Type B pancreatic cell (in vitro differentiated cells): ENCODE measurements at regions not wholly inside any gene's neighbourhood (a gene's known extent, or its start where the extent isn't known, plus 50 kb on each side); places are given as distances from the start of the nearest gene placed in this dataset.

Experiments
- DNase-seq: peaks from one replicate; pipeline ENCODE4 v3.0.0; 2021; ENCODE audit warnings: mixed read lengths; ENCODE audit not compliant: unreplicated experiment; ENCODE audit errors: extremely low spot score
- H3K27ac Mint-ChIP-seq: 2 replicates; pipeline ENCODE4 v1.8.0; 2021; ENCODE audit warnings: mild to moderate bottlenecking, mixed read lengths
- H3K27me3 Mint-ChIP-seq: 2 replicates; pipeline ENCODE4 v1.8.0; 2021; ENCODE audit warnings: mixed read lengths
- H3K36me3 Mint-ChIP-seq: 2 replicates; pipeline ENCODE4 v1.8.0; 2021; ENCODE audit warnings: mixed read lengths
- H3K4me1 Mint-ChIP-seq: one replicate; pipeline ENCODE4 v1.8.0; 2021; ENCODE audit warnings: mixed read lengths; ENCODE audit not compliant: unreplicated experiment
- H3K4me3 Mint-ChIP-seq: 2 replicates; pipeline ENCODE4 v1.8.0; 2021; ENCODE audit warnings: mild to moderate bottlenecking, mixed read lengths
- H3K9me3 Mint-ChIP-seq: 2 replicates; pipeline ENCODE4 v1.8.0; 2021; ENCODE audit warnings: mixed read lengths
- TF ChIP-seq, protein P1 (sequence below): fragments of 200-600 bp; sonication (generic); conservative IDR thresholded peaks from 2 replicates; pipeline ENCODE4 v1.5.0; 2021; ENCODE audit warnings: antibody characterized with exemption, mild to moderate bottlenecking

DNA sequence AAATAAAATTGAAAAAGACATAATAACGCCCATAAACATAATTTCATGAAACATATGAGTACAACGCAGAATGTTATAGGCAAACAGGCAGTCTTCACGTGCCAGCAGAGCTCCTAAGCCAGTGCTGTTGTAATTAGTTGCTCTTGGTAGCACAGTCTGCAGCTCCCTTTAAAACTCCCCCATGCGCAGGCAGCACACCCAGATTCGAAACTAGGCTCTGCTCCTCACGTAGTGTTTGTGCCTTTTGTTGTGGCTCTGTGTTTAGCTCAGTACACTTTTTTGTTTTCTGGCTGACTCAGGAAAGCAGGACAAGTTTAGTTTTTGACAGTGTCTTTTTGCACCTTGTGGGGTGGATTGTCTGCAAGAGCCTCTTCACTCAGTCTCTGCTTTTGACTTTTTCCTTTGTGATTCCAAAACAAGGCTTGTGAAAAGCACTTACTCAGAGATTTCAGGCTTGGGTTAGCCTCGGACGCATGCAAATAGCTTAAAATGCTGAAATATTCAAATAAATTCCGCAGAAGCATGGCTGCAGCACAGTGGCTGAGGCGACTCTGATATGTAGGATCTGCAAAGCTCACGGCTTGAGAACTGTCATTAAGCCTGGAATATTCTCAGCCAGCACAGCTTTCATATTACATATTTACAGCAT lies 113.6 kb downstream of the IRX1 start:
- Mint-ChIP-seq H3K27me3 (peaks cover 47% of the 10 kb centered on the region), H3K4me3 (no peak overlapping the region), H3K9me3 (no peaks in the 10 kb centered on the region), H3K36me3 (no peaks in the 10 kb centered on the region), H3K27ac (no peak overlapping the region), H3K4me1 (no peaks in the 10 kb centered on the region)
- no peak for DNase-seq
- TF ChIP-seq, protein P1, sequence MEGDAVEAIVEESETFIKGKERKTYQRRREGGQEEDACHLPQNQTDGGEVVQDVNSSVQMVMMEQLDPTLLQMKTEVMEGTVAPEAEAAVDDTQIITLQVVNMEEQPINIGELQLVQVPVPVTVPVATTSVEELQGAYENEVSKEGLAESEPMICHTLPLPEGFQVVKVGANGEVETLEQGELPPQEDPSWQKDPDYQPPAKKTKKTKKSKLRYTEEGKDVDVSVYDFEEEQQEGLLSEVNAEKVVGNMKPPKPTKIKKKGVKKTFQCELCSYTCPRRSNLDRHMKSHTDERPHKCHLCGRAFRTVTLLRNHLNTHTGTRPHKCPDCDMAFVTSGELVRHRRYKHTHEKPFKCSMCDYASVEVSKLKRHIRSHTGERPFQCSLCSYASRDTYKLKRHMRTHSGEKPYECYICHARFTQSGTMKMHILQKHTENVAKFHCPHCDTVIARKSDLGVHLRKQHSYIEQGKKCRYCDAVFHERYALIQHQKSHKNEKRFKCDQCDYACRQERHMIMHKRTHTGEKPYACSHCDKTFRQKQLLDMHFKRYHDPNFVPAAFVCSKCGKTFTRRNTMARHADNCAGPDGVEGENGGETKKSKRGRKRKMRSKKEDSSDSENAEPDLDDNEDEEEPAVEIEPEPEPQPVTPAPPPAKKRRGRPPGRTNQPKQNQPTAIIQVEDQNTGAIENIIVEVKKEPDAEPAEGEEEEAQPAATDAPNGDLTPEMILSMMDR: no peak

DNA sequence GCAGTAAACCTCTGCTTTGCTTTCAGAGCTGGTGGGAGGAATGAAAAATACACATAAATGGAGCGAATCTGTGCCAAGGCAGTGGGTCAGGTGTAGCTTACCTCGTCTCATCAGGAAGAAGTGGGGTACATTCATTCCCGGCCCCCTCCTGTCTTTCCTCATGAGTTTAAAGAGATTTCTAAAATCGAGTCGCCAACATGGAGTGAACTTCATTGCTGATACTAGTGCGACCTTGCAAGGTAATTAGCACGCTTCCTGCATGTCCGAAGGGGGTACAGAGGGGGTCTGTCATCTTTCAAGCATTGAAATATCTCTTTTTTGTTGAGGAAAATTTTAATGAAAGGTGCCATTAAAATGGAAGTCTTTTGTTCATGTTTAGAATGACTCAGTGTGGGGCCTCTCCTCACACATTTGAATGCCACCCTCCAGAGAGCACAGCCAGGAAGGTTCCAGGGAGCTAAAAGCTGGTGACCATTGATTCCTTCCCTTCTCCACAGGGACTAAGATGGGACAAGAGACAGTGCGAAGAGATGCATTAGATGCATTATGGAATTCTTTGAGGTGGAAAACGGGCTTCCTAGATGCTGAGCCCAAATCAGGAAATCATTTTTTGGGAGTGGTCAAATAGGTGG lies 114.2 kb downstream of the IRX1 start:
- Mint-ChIP-seq H3K27ac (no peak overlapping the region), H3K27me3 (peaks cover 49% of the 10 kb centered on the region), H3K9me3 (no peaks in the 10 kb centered on the region), H3K4me3 (no peak overlapping the region), H3K36me3 (no peaks in the 10 kb centered on the region), H3K4me1 (no peaks in the 10 kb centered on the region)
- TF ChIP-seq, protein P1: no peak
- no peak for DNase-seq

DNA sequence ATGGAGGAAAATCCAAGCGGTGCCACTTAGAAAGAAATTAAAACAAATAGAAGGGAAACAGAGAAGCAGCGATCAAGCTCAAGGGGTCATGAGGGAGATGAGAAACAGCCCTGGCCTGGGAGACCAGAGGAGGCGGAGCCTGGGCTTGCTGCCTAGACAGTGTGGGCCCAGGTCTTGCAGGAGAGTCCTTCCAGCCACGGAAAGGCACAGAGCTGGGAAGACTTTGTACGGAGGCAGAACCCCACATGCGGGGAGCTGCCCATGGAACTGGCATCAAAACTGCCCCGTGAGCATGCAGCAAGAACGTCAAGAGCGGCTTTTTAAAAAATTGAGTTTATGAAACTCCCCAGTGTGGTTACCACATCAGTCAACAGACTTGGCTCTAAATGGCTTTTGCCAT lies 119.4 kb downstream of the IRX1 start:
- Mint-ChIP-seq H3K4me1 (peaks cover 6% of the 10 kb centered on the region), H3K9me3 (no peaks in the 10 kb centered on the region), H3K27ac (no peak overlapping the region), H3K36me3 (no peaks in the 10 kb centered on the region), H3K4me3 (no peak overlapping the region), H3K27me3 (peaks cover 33% of the 10 kb centered on the region)
- TF ChIP-seq, protein P1: no peak
- no peak for DNase-seq

DNA sequence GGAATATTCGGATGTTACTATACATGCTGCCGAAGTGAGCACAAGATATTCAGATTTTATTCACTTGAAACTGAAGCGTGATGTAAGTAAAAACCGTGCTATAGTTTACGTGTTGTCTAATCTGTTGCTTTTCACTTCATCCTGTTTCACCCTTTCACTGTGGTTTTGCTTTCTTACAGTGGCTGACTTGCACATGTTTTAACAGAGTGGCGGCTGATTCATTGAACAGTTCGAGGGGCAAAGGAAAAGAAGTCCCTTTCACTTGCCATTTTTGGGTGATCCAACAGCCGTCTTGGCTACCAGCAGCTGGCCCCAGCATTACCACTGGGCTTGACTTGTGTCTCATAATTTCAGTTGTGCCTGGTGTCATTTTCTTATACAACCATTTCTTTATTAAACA lies 134.0 kb downstream of the IRX1 start:
- no peak for DNase-seq
- no peaks in the 10 kb centered on the region for H3K9me3 Mint-ChIP-seq
- H3K36me3 Mint-ChIP-seq: no peaks in the 10 kb centered on the region
- no peak overlapping the region for H3K27ac Mint-ChIP-seq
- H3K4me3 Mint-ChIP-seq: no peak overlapping the region
- peaks cover 12% of the 10 kb centered on the region for H3K27me3 Mint-ChIP-seq
- TF ChIP-seq, protein P1: no peak
- H3K4me1 Mint-ChIP-seq: no peaks in the 10 kb centered on the region

DNA sequence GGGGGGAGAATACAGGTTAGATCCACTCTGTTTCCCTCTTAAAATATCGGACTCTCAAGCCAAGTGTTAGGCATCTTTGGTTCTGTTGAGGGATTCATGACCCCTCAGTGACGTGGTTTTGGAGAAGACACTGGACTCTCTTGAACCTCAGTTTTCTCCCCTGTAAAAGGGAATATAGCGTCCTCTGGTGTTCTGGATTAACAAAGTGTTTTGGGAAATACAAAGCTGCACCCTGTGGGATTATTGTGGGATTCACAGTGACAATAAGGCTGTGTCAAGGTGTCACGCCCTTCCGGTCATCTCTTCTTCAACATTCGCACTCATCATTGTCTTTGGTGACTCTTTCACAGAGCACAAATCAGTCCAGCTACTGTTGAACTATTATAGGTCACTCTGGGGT lies 139.0 kb downstream of the IRX1 start:
- no peak for DNase-seq
- peaks cover 23% of the 10 kb centered on the region for H3K27me3 Mint-ChIP-seq
- H3K4me1 Mint-ChIP-seq: peaks cover 3% of the 10 kb centered on the region
- TF ChIP-seq, protein P1: no peak
- H3K9me3 Mint-ChIP-seq: no peaks in the 10 kb centered on the region
- no peak overlapping the region for H3K4me3 Mint-ChIP-seq
- no peaks in the 10 kb centered on the region for H3K36me3 Mint-ChIP-seq
- H3K27ac Mint-ChIP-seq: no peak overlapping the region
